CD4-positive, CD25-positive, alpha-beta regulatory T cell (primary cell): ENCODE measurements at regions not wholly inside any gene's neighbourhood (a gene's known extent, or its start where the extent isn't known, plus 50 kb on each side); places are given as distances from the start of the nearest gene placed in this dataset.
A peak's percentile ranks its signal among the peaks of the same experiment; 100 is the strongest.

Experiments
- ATAC-seq, 2 donors: fragments of 150-1000 bp; cut with Tn5 transposase; one replicate each; pipeline ENCODE4 v1.10.0; 2021; ENCODE audit warnings: low read depth in 2 of 2, moderate number of reproducible peaks in 2 of 2, moderate library complexity in 1 of 2
- DNase-seq, 3 donors: peaks; one replicate each; pipeline versions ENCODE4 v3.0.0 to v3.0.0-alpha.2; 2012 to 2022; ENCODE audit warnings: mixed read lengths in 1 of 3
- H3K27ac ChIP-seq: one replicate; pipeline ENCODE4 v1.7.0; 2013; ENCODE audit warnings: mild to moderate bottlenecking, low read length; ENCODE audit not compliant: insufficient read depth, poor library complexity, severe bottlenecking
- H3K27me3 ChIP-seq: one replicate; pipeline ENCODE4 v1.7.0; 2013; ENCODE audit warnings: low read length; ENCODE audit not compliant: control insufficient read depth, insufficient read depth
- H3K36me3 ChIP-seq: one replicate; pipeline ENCODE4 v1.7.0; 2013; ENCODE audit warnings: mild to moderate bottlenecking, low read length, moderate library complexity; ENCODE audit not compliant: control insufficient read depth, insufficient read depth
- H3K4me1 ChIP-seq: 2 replicates; pipeline ENCODE4 v1.7.0; 2013; ENCODE audit warnings: mild to moderate bottlenecking, low read length; ENCODE audit not compliant: insufficient read depth, control insufficient read depth, poor library complexity, severe bottlenecking
- H3K4me3 ChIP-seq: one replicate; pipeline ENCODE4 v1.7.0; 2013; ENCODE audit warnings: low read depth, mild to moderate bottlenecking, low read length, moderate library complexity
- H3K9me3 ChIP-seq, 2 experiments: 1 replicate in 1 of 2; 2 replicates in 1 of 2; pipeline ENCODE4 v1.7.0; 2013; ENCODE audit warnings: low read length in 2 of 2, mild to moderate bottlenecking in 1 of 2, moderate library complexity in 1 of 2; ENCODE audit not compliant: control insufficient read depth in 2 of 2
- H3K27ac Mint-ChIP-seq, 3 donors: one replicate each; pipeline ENCODE4 v1.8.0; 2020 to 2022; ENCODE audit warnings: mild to moderate bottlenecking in 3 of 3, mixed read lengths in 3 of 3, moderate library complexity in 2 of 3
- H3K27me3 Mint-ChIP-seq: one replicate; pipeline ENCODE4 v1.8.0; 2022; ENCODE audit warnings: mild to moderate bottlenecking, mixed read lengths
- H3K36me3 Mint-ChIP-seq: one replicate; pipeline ENCODE4 v1.8.0; 2020; ENCODE audit warnings: mixed read lengths
- H3K4me1 Mint-ChIP-seq, 4 donors: one replicate each; pipeline ENCODE4 v1.8.0; 2020 to 2022; ENCODE audit warnings: mixed read lengths in 4 of 4, mild to moderate bottlenecking in 1 of 4
- H3K4me3 Mint-ChIP-seq, 4 donors: one replicate each; pipeline ENCODE4 v1.8.0; 2020 to 2022; ENCODE audit warnings: mild to moderate bottlenecking in 4 of 4, mixed read lengths in 4 of 4, moderate library complexity in 3 of 4
- H3K9me3 Mint-ChIP-seq, 7 donors: one replicate each; pipeline ENCODE4 v1.8.0; 2020 to 2022; ENCODE audit warnings: mixed read lengths in 7 of 7, mild to moderate bottlenecking in 3 of 7, moderate library complexity in 2 of 7

- H3K9me3 Mint-ChIP-seq = no peaks in the 10 kb centered on the region
- no peaks in the 10 kb centered on the region for H3K9me3 ChIP-seq
- peaks cover 0 to 12% (median 0%) of the 10 kb centered on the region in 4 donors for H3K4me1 Mint-ChIP-seq
- H3K36me3 ChIP-seq = no peaks in the 10 kb centered on the region
- H3K36me3 Mint-ChIP-seq = no peaks in the 10 kb centered on the region
- H3K27me3 Mint-ChIP-seq = peaks cover 4% of the 10 kb centered on the region
- H3K27ac ChIP-seq = no peak overlapping the region
- DNase-seq (no peak), ATAC-seq (no peak)
- H3K4me1 ChIP-seq = peaks cover 3% of the 10 kb centered on the region
- no peak overlapping the region for H3K4me3 ChIP-seq
- no peak overlapping the region for H3K27ac Mint-ChIP-seq
- no peaks in the 10 kb centered on the region for H3K27me3 ChIP-seq
- no peak overlapping the region for H3K4me3 Mint-ChIP-seq
Observed at GRCh38 chr2:42882756-42883155, 90.4 kb upstream of the HAAO start.

GRCh38 chr2:42881732-42882131 is 89.3 kb upstream of the HAAO start:
- Mint-ChIP-seq H3K27ac (no peak overlapping the region), H3K4me1 (peaks cover 0 to 12% (median 0%) of the 10 kb centered on the region in 4 donors), H3K9me3 (no peaks in the 10 kb centered on the region), H3K36me3 (no peaks in the 10 kb centered on the region), H3K27me3 (peaks cover 4% of the 10 kb centered on the region), H3K4me3 (no peak overlapping the region)
- Histone ChIP-seq H3K4me3 (no peak overlapping the region), H3K9me3 (no peaks in the 10 kb centered on the region), H3K27me3 (no peaks in the 10 kb centered on the region), H3K36me3 (no peaks in the 10 kb centered on the region), H3K27ac (no peak overlapping the region), H3K4me1 (peaks cover 3% of the 10 kb centered on the region)
- DNase-seq (no peak), ATAC-seq (no peak)

- Mint-ChIP-seq H3K4me3 (no peak overlapping the region), H3K9me3 (no peaks in the 10 kb centered on the region), H3K4me1 (peaks cover 0 to 12% (median 0%) of the 10 kb centered on the region in 4 donors), H3K36me3 (no peaks in the 10 kb centered on the region), H3K27ac (no peak overlapping the region), H3K27me3 (peaks cover under 1% of the 10 kb centered on the region)
- no peak overlapping the region for H3K27ac ChIP-seq
- no peak for ATAC-seq
- no peaks in the 10 kb centered on the region for H3K36me3 ChIP-seq
- no peaks in the 10 kb centered on the region for H3K9me3 ChIP-seq
- no peak for DNase-seq
- no peak overlapping the region for H3K4me3 ChIP-seq
- peaks cover 3% of the 10 kb centered on the region for H3K4me1 ChIP-seq
- no peaks in the 10 kb centered on the region for H3K27me3 ChIP-seq
Observed at GRCh38 chr2:42880738-42881690, 88.6 kb upstream of the HAAO start.

GRCh38 chr2:42879913-42880737 is 87.7 kb upstream of the HAAO start:
- Histone ChIP-seq H3K4me1 (peaks cover 3% of the 10 kb centered on the region), H3K27me3 (no peaks in the 10 kb centered on the region), H3K27ac (no peak overlapping the region), H3K4me3 (no peak overlapping the region), H3K36me3 (no peaks in the 10 kb centered on the region), H3K9me3 (no peaks in the 10 kb centered on the region)
- Mint-ChIP-seq H3K9me3 (no peaks in the 10 kb centered on the region), H3K4me1 (peaks cover 0 to 12% (median 0%) of the 10 kb centered on the region in 4 donors), H3K4me3 (no peak overlapping the region), H3K36me3 (no peaks in the 10 kb centered on the region), H3K27me3 (no peaks in the 10 kb centered on the region), H3K27ac (peak overlapping the region in 1 of 3 donors; percentile 31)
- DNase-seq (no peak), ATAC-seq (no peak)

GRCh38 chr2:42879121-42879705 is 86.8 kb upstream of the HAAO start:
- Histone ChIP-seq H3K4me1 (peaks cover 3% of the 10 kb centered on the region), H3K4me3 (no peak overlapping the region), H3K9me3 (no peaks in the 10 kb centered on the region), H3K27ac (no peak overlapping the region), H3K27me3 (no peaks in the 10 kb centered on the region), H3K36me3 (no peaks in the 10 kb centered on the region)
- Mint-ChIP-seq H3K36me3 (no peaks in the 10 kb centered on the region), H3K4me1 (peaks cover 0 to 12% (median 0%) of the 10 kb centered on the region in 4 donors), H3K4me3 (no peak overlapping the region), H3K27me3 (no peaks in the 10 kb centered on the region), H3K27ac (peak overlapping the region in 1 of 3 donors; percentile 59), H3K9me3 (no peaks in the 10 kb centered on the region)
- DNase-seq = no peak
- ATAC-seq = no peak

- no peak for ATAC-seq
- no peaks in the 10 kb centered on the region for H3K9me3 ChIP-seq
- Mint-ChIP-seq H3K36me3 (no peaks in the 10 kb centered on the region), H3K4me3 (no peak overlapping the region), H3K9me3 (no peaks in the 10 kb centered on the region), H3K4me1 (peaks cover 0 to 12% (median 0%) of the 10 kb centered on the region in 4 donors), H3K27me3 (no peaks in the 10 kb centered on the region), H3K27ac (peak overlapping the region in 1 of 3 donors; percentile 43)
- DNase-seq = peak in 1 of 3 donors; percentile 25
- H3K4me3 ChIP-seq = no peak overlapping the region
- no peaks in the 10 kb centered on the region for H3K27me3 ChIP-seq
- no peaks in the 10 kb centered on the region for H3K36me3 ChIP-seq
- peaks cover 3% of the 10 kb centered on the region for H3K4me1 ChIP-seq
- H3K27ac ChIP-seq = no peak overlapping the region
Observed at GRCh38 chr2:42878581-42878980, 86.2 kb upstream of the HAAO start.

- Histone ChIP-seq H3K27me3 (no peaks in the 10 kb centered on the region), H3K4me1 (peaks cover 3% of the 10 kb centered on the region), H3K9me3 (no peaks in the 10 kb centered on the region), H3K27ac (no peak overlapping the region), H3K4me3 (no peak overlapping the region), H3K36me3 (no peaks in the 10 kb centered on the region)
- H3K9me3 Mint-ChIP-seq = no peaks in the 10 kb centered on the region
- DNase-seq = no peak
- peaks cover 0 to 12% (median 0%) of the 10 kb centered on the region in 4 donors for H3K4me1 Mint-ChIP-seq
- ATAC-seq = no peak
- H3K27ac Mint-ChIP-seq = peak overlapping the region in 1 of 3 donors; percentile 43
- no peaks in the 10 kb centered on the region for H3K27me3 Mint-ChIP-seq
- H3K36me3 Mint-ChIP-seq = no peaks in the 10 kb centered on the region
- H3K4me3 Mint-ChIP-seq = no peak overlapping the region
Observed at GRCh38 chr2:42877936-42878335, 85.6 kb upstream of the HAAO start.
